ENCODE measurements at regions not wholly inside any gene's neighbourhood (a gene's known extent, or its start where the extent isn't known, plus 50 kb on each side); places are given as distances from the start of the nearest gene placed in this dataset.

- Histone ChIP-seq H2AFZ (ENCODE audit: low read length) (no peak overlapping the region; the same call in 1 of the 2 replicates), H3K23me2 (ENCODE audit: low read depth, low read length) (no peaks in the 10 kb centered on the region; the same call in 1 of the 2 replicates), H3K9me3 (ENCODE audit: insufficient read depth in 2 of 2, low read depth in 1 of 2, low read length in 1 of 2) (peaks cover 11 to 14% of the 10 kb centered on the region in 2 experiments), H3K79me2 (ENCODE audit: control insufficient read depth in 1 of 2, insufficient read depth in 2 of 2, low read length in 2 of 2) (no peaks in the 10 kb centered on the region), H4K5ac (ENCODE audit: insufficient read length, low read depth, low read length) (no peak overlapping the region), H2BK5ac (ENCODE audit: low read depth, low read length) (no peak overlapping the region), H2BK120ac (replicated peaks; ENCODE audit: low read depth, low read length) (no peak overlapping the region), H4K91ac (replicated peaks; ENCODE audit: insufficient read length, low read length) (no peak overlapping the region), H2BK20ac (ENCODE audit: low read length) (no peak overlapping the region), H2BK12ac (ENCODE audit: low read depth, low read length) (no peak overlapping the region), H3K27ac (ENCODE audit: low read depth, low read length) (no peak overlapping the region), H2BK15ac (ENCODE audit: low read length) (no peak overlapping the region), H3K36me3 (ENCODE audit: control insufficient read depth in 2 of 4, insufficient read depth in 4 of 4, low read length in 3 of 4) (no peaks in the 10 kb centered on the region), H3K4me3 (ENCODE audit: extremely low read depth in 1 of 4, insufficient read depth in 2 of 4, low read depth in 3 of 4, low read length in 4 of 4) (no peak overlapping the region), H3K9ac (replicated peaks in 1 of 4; ENCODE audit: extremely low read depth in 1 of 4, low read depth in 3 of 4, low read length in 3 of 4) (no peak overlapping the region; a peak in 2 of 7 replicates), H4K20me1 (replicated peaks in 1 of 2; ENCODE audit: control insufficient read depth in 1 of 2, insufficient read depth in 2 of 2, low read length in 2 of 2) (no peaks in the 10 kb centered on the region), H2AK5ac (ENCODE audit: low read depth, low read length) (no peak overlapping the region), H3K56ac (replicated peaks; ENCODE audit: insufficient read length, low read depth, low read length) (no peak overlapping the region), H3K23ac (ENCODE audit: insufficient read length) (no peak overlapping the region), H3K4me2 (ENCODE audit: insufficient read depth in 1 of 2, low read depth in 2 of 2, low read length in 2 of 2) (no peak overlapping the region), H3K79me1 (ENCODE audit: low read depth, low read length) (no peaks in the 10 kb centered on the region), H3K27me3 (replicated peaks in 1 of 4; ENCODE audit: control insufficient read depth in 3 of 4, extremely low read depth in 1 of 4, insufficient read depth in 3 of 4, low read length in 3 of 4) (0 out of 7 replicates have a peak, but pooled peaks cover 0 to 2% (median 0%) of the 10 kb centered on the region in 4 experiments), H3K18ac (ENCODE audit: extremely low read depth, low read length) (no peak overlapping the region), H3K4me1 (replicated peaks in 1 of 4; ENCODE audit: control insufficient read depth in 3 of 4, insufficient read depth in 4 of 4, low read length in 3 of 4) (peaks cover 0 to 7% (median 6%) of the 10 kb centered on the region in 4 experiments; a peak in 6 of 7 replicates), H3K4ac (replicated peaks; ENCODE audit: insufficient read length, low read depth, low read length) (no peak overlapping the region), H4K8ac (ENCODE audit: extremely low read depth, insufficient read depth, low read length) (no peak overlapping the region), H3K14ac (ENCODE audit: insufficient read length) (no peak overlapping the region)
- ChIA-PET CTCF (ENCODE audit: partially characterized antibody) (interaction anchor here (0.9 to 25.9 kb wide), 9 partner anchors 9 to 239 kb away, joined by 3 to 303 read pairs (median 5); no protein-coding TSS in a partner anchor), POLR2A (ENCODE audit: partially characterized antibody) (no interaction called here)
- DNase-seq (ENCODE audit: low read depth in 1 of 2, low spot score in 2 of 2) = no peak
- 66% methylated on average over 2 of the region's 2 CpGs; no CpG with 5 or more reads in 1 of the 2 experiments for WGBS, 2 experiments (ENCODE audit: extremely low coverage in 1 of 2, insufficient coverage in 1 of 2, insufficient read length in 1 of 2, insufficient replicate concordance in 2 of 2, low coverage in 1 of 2, low lambda C conversion rate in 2 of 2, missing lambda C conversion rate in 1 of 2)
- no peak for FAIRE-seq
- TF ChIP-seq CBX8 (IDR thresholded peaks at IDR 0.05; ENCODE audit: borderline replicate concordance, low read depth, low read length) (no peak), YY1 (IDR thresholded peaks at IDR 0.05; ENCODE audit: low read depth, low read length) (no peak)
Observed at GRCh38 chr1:36624466-36624865, 141.8 kb upstream of the CSF3R start.

Data from H1 (cell line).